AG10803 (cell line): ENCODE measurements at regions not wholly inside any gene's neighbourhood (a gene's known extent, or its start where the extent isn't known, plus 50 kb on each side); places are given as distances from the start of the nearest gene placed in this dataset.

Experiments
- DNase-seq: peaks from one replicate; pipeline ENCODE4 v3.0.0; 2010; ENCODE audit warnings: low read depth
- H3K4me3 ChIP-seq: 2 replicates; pipeline ENCODE4 v1.5.1; 2011; ENCODE audit warnings: mild to moderate bottlenecking, low read length, control low read depth
- TF ChIP-seq, protein P1 (sequence below): conservative IDR thresholded peaks from 2 replicates; pipeline ENCODE4 v1.5.1; 2011; ENCODE audit warnings: mild to moderate bottlenecking, low read length, control low read depth, inconsistent platforms

GRCh38 chr6:163940705-163941623, 526.4 kb downstream of the QKI start:
- no peak overlapping the region for H3K4me3 ChIP-seq
- TF ChIP-seq, protein P1, sequence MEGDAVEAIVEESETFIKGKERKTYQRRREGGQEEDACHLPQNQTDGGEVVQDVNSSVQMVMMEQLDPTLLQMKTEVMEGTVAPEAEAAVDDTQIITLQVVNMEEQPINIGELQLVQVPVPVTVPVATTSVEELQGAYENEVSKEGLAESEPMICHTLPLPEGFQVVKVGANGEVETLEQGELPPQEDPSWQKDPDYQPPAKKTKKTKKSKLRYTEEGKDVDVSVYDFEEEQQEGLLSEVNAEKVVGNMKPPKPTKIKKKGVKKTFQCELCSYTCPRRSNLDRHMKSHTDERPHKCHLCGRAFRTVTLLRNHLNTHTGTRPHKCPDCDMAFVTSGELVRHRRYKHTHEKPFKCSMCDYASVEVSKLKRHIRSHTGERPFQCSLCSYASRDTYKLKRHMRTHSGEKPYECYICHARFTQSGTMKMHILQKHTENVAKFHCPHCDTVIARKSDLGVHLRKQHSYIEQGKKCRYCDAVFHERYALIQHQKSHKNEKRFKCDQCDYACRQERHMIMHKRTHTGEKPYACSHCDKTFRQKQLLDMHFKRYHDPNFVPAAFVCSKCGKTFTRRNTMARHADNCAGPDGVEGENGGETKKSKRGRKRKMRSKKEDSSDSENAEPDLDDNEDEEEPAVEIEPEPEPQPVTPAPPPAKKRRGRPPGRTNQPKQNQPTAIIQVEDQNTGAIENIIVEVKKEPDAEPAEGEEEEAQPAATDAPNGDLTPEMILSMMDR, result no peak
- no peak for DNase-seq

DNA sequence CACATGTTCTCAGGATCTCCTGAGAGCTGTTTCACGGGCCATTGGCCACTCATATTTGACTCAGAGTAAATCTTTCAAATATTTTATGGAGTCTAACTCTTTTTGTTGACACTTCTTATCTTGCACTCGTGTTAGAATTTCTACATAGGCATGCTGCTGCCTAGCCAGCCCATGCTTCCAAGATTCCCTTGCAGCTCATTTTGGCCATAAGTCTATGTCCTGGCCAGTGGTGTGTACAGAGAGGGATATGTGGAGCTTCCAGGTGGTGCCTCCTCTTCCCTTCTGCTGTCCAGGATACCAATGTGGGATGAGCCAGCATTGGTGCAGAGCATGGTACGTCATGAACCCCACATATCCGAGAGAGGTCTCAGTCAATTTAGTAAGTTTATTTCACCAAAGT, 522.6 kb downstream of the QKI start:
- no peak for DNase-seq
- TF ChIP-seq, protein P1, result no peak
- H3K4me3 ChIP-seq, result no peak overlapping the region

DNA sequence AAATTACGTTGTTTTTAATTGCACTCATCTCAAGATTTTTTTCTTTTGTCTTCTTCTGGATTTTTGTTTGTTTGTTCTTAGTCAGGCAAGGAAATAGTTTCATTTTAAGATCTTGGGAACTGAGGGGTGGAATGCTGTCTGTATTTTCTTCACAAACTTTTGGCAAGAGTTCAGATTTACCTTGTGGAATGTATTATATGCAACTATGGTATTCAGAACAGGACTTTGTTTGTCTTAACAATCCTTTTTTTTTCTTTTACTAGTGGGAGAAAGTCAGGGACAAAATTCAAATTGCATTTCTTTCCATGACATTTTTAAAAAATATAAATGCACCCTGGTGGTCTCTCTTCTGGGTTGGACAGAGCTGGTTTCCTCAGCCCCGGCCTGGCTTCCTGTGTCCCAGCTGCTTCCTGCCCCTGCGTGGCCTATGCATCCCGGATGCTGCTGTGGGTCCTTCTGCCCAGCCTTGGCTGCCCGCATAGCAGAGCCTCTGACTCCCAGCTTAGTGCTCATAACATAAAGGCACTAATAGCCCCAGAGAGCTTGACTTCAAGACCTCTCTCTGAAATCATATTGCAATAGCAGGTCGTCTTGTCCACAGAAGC, 520.7 kb downstream of the QKI start:
- no peak overlapping the region for H3K4me3 ChIP-seq
- TF ChIP-seq, protein P1, result no peak
- peak; percentile 2 for DNase-seq

- DNase-seq, result no peak
- TF ChIP-seq, protein P1, result no peak
- H3K4me3 ChIP-seq, result no peak overlapping the region
Observed at GRCh38 chr6:163930012-163930411, 515.5 kb downstream of the QKI start.

- no peak overlapping the region for H3K4me3 ChIP-seq
- no peak for DNase-seq
- TF ChIP-seq, protein P1, result no peak
Observed at GRCh38 chr6:163929538-163929937, 515.0 kb downstream of the QKI start.

DNA sequence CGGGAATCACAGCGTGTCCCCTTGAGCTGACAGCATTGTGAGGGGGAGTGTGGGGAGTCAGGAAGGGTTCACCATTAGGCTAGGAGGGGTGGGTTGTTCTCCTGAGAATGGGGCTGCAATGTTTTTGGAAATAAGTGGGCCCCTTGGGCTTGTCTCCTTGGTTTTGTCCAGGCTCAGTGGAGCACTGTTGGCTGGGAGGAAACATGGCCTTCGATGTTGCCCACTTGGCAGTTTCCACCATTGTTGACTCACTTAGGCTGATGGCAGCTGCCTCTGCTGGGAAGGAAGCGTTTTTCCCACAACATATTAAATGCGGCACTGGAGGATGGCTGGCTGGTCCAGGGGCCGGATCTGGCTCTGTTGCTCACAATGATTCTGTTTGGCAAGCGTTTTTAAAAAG, 512.1 kb downstream of the QKI start:
- no peak overlapping the region for H3K4me3 ChIP-seq

More for the DNA sequence above, 512.1 kb downstream of the QKI start:
- TF ChIP-seq, protein P1, result no peak
- peak; percentile 57 for DNase-seq
